Thyroid gland (tissue), 4 donors: ENCODE measurements at regions not wholly inside any gene's neighbourhood (a gene's known extent, or its start where the extent isn't known, plus 50 kb on each side); places are given as distances from the start of the nearest gene placed in this dataset.

Experiments used
- DNase-seq, 2 donors: peaks; one replicate each; pipeline ENCODE4 v3.0.0-alpha.2; 2019
- H3K27ac ChIP-seq, 3 donors: fragments of 200-600 bp; sonication (generic); 1 replicate in 2 of 3; 2 replicates in 1 of 3; pipeline ENCODE4 v1.5.1; 2016 to 2019; ENCODE audit warnings: mild to moderate bottlenecking in 1 of 3, moderate library complexity in 1 of 3
- H3K27me3 ChIP-seq: fragments of 200-600 bp; sonication (generic); one replicate; pipeline ENCODE4 v1.5.1; 2019
- H3K36me3 ChIP-seq, 2 donors: fragments of 200-600 bp; sonication (generic); one replicate each; pipeline ENCODE4 v1.5.1; 2016 to 2019
- H3K4me1 ChIP-seq, 2 donors: fragments of 200-600 bp; sonication (generic); one replicate each; pipeline ENCODE4 v1.5.1; 2017 to 2019
- H3K4me3 ChIP-seq, 3 donors: fragments of 200-600 bp; sonication (generic); replicated peaks in 1 of 3; 1 replicate in 2 of 3; 2 replicates in 1 of 3; pipeline ENCODE4 v1.5.1; 2016; ENCODE audit warnings: mild to moderate bottlenecking in 1 of 3
- H3K9me3 ChIP-seq: fragments of 200-600 bp; sonication (generic); one replicate; pipeline ENCODE4 v1.5.1; 2017
- CTCF ChIP-seq, 6 experiments: fragments of 200-600 bp in 3 of 6; fragments of 450-650 bp in 3 of 6; sonication (generic) in 3 of 6; IDR thresholded peaks; one replicate each; pipeline ENCODE4 v1.5.1; 2016 to 2019; ENCODE audit warnings: antibody characterized with exemption in 6 of 6, mild to moderate bottlenecking in 2 of 6, inconsistent platforms in 1 of 6, moderate library complexity in 1 of 6
- POLR2A ChIP-seq, 2 donors: fragments of 450-650 bp; IDR thresholded peaks; one replicate each; pipeline ENCODE4 v1.6.1; 2017; ENCODE audit warnings: antibody characterized with exemption in 2 of 2, mild to moderate bottlenecking in 2 of 2, moderate library complexity in 1 of 2
- WGBS, 2 donors: methylation state at CpG; one replicate each; pipeline ENCODE4 v1.1.5; 2017; 5-methylcytosine and 5-hydroxymethylcytosine counted together
- intact Hi-C: fragments of 100-400 bp; cut with DNase I; formaldehyde crosslinking; loops from one replicate; pipeline ENCODE4 v1.15.1; 2023

- Histone ChIP-seq H3K4me3 (no peak overlapping the region), H3K27ac (no peak overlapping the region), H3K4me1 (no peaks in the 10 kb centered on the region), H3K36me3 (no peaks in the 10 kb centered on the region), H3K9me3 (no peaks in the 10 kb centered on the region), H3K27me3 (no peaks in the 10 kb centered on the region)
- intact Hi-C loops, result no loop called here
- no peak for TF ChIP-seq POLR2A (IDR thresholded peaks at IDR 0.05)
- no peak for TF ChIP-seq CTCF (IDR thresholded peaks at IDR 0.05)
- WGBS, 2 donors, result 65 to 100% methylated on average over 2 to 3 of the region's 3 CpGs
- DNase-seq, result no peak
Observed at GRCh38 chr7:32399311-32399710, 90.9 kb downstream of the LSM5 start.

- no peak overlapping the region for H3K27ac ChIP-seq
- WGBS, 2 donors, result 85 to 89% methylated on average over 1 of the region's 1 CpG
- TF ChIP-seq POLR2A (IDR thresholded peaks at IDR 0.05), result no peak
- TF ChIP-seq CTCF (IDR thresholded peaks at IDR 0.05), result no peak
- intact Hi-C loops, result no loop called here
- no peaks in the 10 kb centered on the region for H3K36me3 ChIP-seq
- no peaks in the 10 kb centered on the region for H3K9me3 ChIP-seq
- H3K4me3 ChIP-seq, result no peak overlapping the region
- no peak for DNase-seq
- no peaks in the 10 kb centered on the region for H3K27me3 ChIP-seq
- H3K4me1 ChIP-seq, result no peaks in the 10 kb centered on the region
Observed at GRCh38 chr7:32395168-32395567, 95.0 kb downstream of the LSM5 start.

GRCh38 chr7:32393861-32394260 lies 96.3 kb downstream of the LSM5 start:
- Histone ChIP-seq H3K4me3 (no peak overlapping the region), H3K27ac (no peak overlapping the region), H3K27me3 (no peaks in the 10 kb centered on the region), H3K36me3 (no peaks in the 10 kb centered on the region), H3K9me3 (no peaks in the 10 kb centered on the region), H3K4me1 (no peaks in the 10 kb centered on the region)
- intact Hi-C loops, result no loop called here
- TF ChIP-seq POLR2A (IDR thresholded peaks at IDR 0.05), result no peak
- TF ChIP-seq CTCF (IDR thresholded peaks at IDR 0.05), result no peak
- no peak for DNase-seq
- WGBS, 2 donors, result 67 to 75% methylated on average over 1 of the region's 1 CpG

GRCh38 chr7:32390210-32390609 lies 100.0 kb downstream of the LSM5 start:
- 24 to 31% methylated on average over 2 of the region's 2 CpGs for WGBS, 2 donors
- H3K4me3 ChIP-seq, result no peak overlapping the region
- no peak for DNase-seq
- H3K36me3 ChIP-seq, result no peaks in the 10 kb centered on the region
- H3K4me1 ChIP-seq, result no peaks in the 10 kb centered on the region
- H3K27ac ChIP-seq, result no peak overlapping the region
- intact Hi-C loops, result no loop called here
- TF ChIP-seq POLR2A (IDR thresholded peaks at IDR 0.05) (no peak), CTCF (IDR thresholded peaks at IDR 0.05) (no peak)
- no peaks in the 10 kb centered on the region for H3K9me3 ChIP-seq
- no peaks in the 10 kb centered on the region for H3K27me3 ChIP-seq

- no peaks in the 10 kb centered on the region for H3K9me3 ChIP-seq
- no peaks in the 10 kb centered on the region for H3K36me3 ChIP-seq
- no peak overlapping the region for H3K27ac ChIP-seq
- H3K27me3 ChIP-seq, result no peaks in the 10 kb centered on the region
- H3K4me3 ChIP-seq, result no peak overlapping the region
- WGBS, 2 donors, result 79 to 85% methylated on average over 2 of the region's 2 CpGs
- DNase-seq, result no peak
- intact Hi-C loops, result no loop called here
- TF ChIP-seq POLR2A (IDR thresholded peaks at IDR 0.05), result no peak
- TF ChIP-seq CTCF (IDR thresholded peaks at IDR 0.05), result no peak
- H3K4me1 ChIP-seq, result no peaks in the 10 kb centered on the region
Observed at GRCh38 chr7:32385316-32385956, 104.7 kb downstream of the LSM5 start.
